Panc1 (cell line): ENCODE measurements at regions not wholly inside any gene's neighbourhood (a gene's known extent, or its start where the extent isn't known, plus 50 kb on each side); places are given as distances from the start of the nearest gene placed in this dataset.

Experiments used
- ATAC-seq: fragments of 200-7000 bp; cut with Tn5 transposase; 2 replicates; pipeline ENCODE4 v1.9.1; 2020; ENCODE audit warnings: mild to moderate bottlenecking, moderate library complexity
- BruUV-seq: library from RNA; stranded (reverse); fragments of 400-500 nt; replicated peaks from 2 replicates; lab custom pipeline; 2021; lab: Mats Ljungman, UMichigan
- CTCF ChIA-PET: fragments of 300-600 bp; sonication (Branson Sonifier 250); formaldehyde crosslinking; loops from one replicate; lab custom pipeline; 2022; ENCODE audit warnings: antibody characterized with exemption; lab: Charles Lee
- POLR2A ChIA-PET: fragments of 300-600 bp; sonication (Branson Sonifier 250); formaldehyde crosslinking; loops from one replicate; lab custom pipeline; 2022; ENCODE audit warnings: antibody characterized with exemption; lab: Charles Lee
- DNase-seq: peaks from one replicate; pipeline ENCODE4 v3.0.0-alpha.2; 2010; ENCODE audit warnings: low read depth, low spot score
- H3K27ac ChIP-seq: 2 replicates; pipeline ENCODE4 v1.5.1; 2011; ENCODE audit warnings: mild to moderate bottlenecking, low read length, inconsistent platforms
- H3K27me3 ChIP-seq: fragments of 200-500 bp; sonication (Bioruptor generic); 2 replicates; pipeline ENCODE4 v1.6.0; 2014; ENCODE audit warnings: low read length, inconsistent platforms; ENCODE audit not compliant: control insufficient read depth, insufficient read depth
- H3K36me3 ChIP-seq: fragments of 200-500 bp; sonication (Bioruptor generic); 2 replicates; pipeline ENCODE4 v1.5.1; 2014; ENCODE audit warnings: inconsistent platforms, mild to moderate bottlenecking, low read length, moderate library complexity; ENCODE audit not compliant: control insufficient read depth, insufficient read depth
- H3K4me1 ChIP-seq: 2 replicates; pipeline ENCODE4 v1.5.1; 2011; ENCODE audit warnings: inconsistent platforms, mild to moderate bottlenecking, low read length, moderate library complexity; ENCODE audit not compliant: control insufficient read depth, insufficient read depth
- H3K4me3 ChIP-seq, 2 experiments: 2 replicates each; pipeline ENCODE4 v1.5.1; 2011 to 2012; ENCODE audit warnings: low read depth in 2 of 2, low read length in 2 of 2, mild to moderate bottlenecking in 2 of 2, inconsistent platforms in 1 of 2, moderate library complexity in 1 of 2
- H3K9me3 ChIP-seq: fragments of 200-500 bp; sonication (Bioruptor generic); 2 replicates; pipeline ENCODE4 v1.5.1; 2014; ENCODE audit warnings: low read depth, mild to moderate bottlenecking, inconsistent platforms, low read length, moderate library complexity; ENCODE audit not compliant: control insufficient read depth, insufficient read depth
- CTCF ChIP-seq: fragments of 450-650 bp; IDR thresholded peaks from 2 replicates; pipeline ENCODE4 v1.5.1; 2017; ENCODE audit warnings: mild to moderate bottlenecking
- POLR2AphosphoS5 ChIP-seq: IDR thresholded peaks from 2 replicates; pipeline ENCODE4 v1.6.1; 2012; ENCODE audit warnings: mild to moderate bottlenecking, low read depth, low read length, moderate library complexity
- SIN3A ChIP-seq: IDR thresholded peaks from 2 replicates; pipeline ENCODE4 v1.6.1; 2012; ENCODE audit warnings: low read depth, mild to moderate bottlenecking, low read length, moderate library complexity, borderline replicate concordance; ENCODE audit not compliant: insufficient read depth
- TCF7L2 ChIP-seq: IDR thresholded peaks from 2 replicates; pipeline ENCODE4 v1.6.1; 2011; ENCODE audit warnings: mild to moderate bottlenecking, low read depth, low read length, inconsistent platforms
- in situ Hi-C: cut with HindIII; loops from 2 replicates; pipeline ENCODE4 v1.10.0; 2016; ENCODE audit warnings: low sequenced_read_pairs, low pct_unique_long_range_greater_than_20kb
- intact Hi-C: fragments of 100-400 bp; cut with micrococcal nuclease; formaldehyde crosslinking; loops from one replicate; pipeline ENCODE4 v1.10.0; 2022; ENCODE audit not compliant: unreplicated experiment
- TF ChIP-seq, protein P1 (sequence below), 2 experiments: IDR thresholded peaks; 2 replicates each; pipeline ENCODE4 v1.6.1; 2011 to 2012; ENCODE audit warnings: low read depth in 2 of 2, control low read depth in 1 of 2, low read length in 1 of 2, mild to moderate bottlenecking in 1 of 2, moderate library complexity in 1 of 2; ENCODE audit not compliant: insufficient read depth in 1 of 2

DNA sequence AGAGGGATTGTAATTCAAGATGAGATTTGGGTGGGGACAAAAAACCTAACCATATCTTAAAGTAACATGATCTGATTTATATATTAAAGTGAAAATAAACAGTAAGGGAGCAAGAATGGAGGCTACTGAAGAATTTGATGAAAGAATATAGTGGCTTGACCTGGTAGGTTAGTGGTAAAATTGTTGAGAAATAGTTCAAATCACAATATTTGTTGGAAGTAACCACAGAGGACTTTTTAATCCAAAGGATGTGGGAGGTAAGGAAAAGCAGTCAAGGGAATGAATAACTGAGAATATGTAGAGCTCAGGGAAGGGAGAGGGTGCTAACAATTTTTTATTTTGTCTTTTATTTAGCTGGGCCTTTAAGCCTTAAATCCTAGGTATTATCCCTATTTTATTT, 139.8 kb upstream of the HS3ST1 start:
- ATAC-seq (no peak), DNase-seq (no peak)
- Histone ChIP-seq H3K36me3 (no peaks in the 10 kb centered on the region), H3K4me1 (no peaks in the 10 kb centered on the region), H3K27ac (no peak overlapping the region), H3K27me3 (no peaks in the 10 kb centered on the region), H3K9me3 (no peaks in the 10 kb centered on the region), H3K4me3 (no peak overlapping the region)
- TF ChIP-seq, protein P1, sequence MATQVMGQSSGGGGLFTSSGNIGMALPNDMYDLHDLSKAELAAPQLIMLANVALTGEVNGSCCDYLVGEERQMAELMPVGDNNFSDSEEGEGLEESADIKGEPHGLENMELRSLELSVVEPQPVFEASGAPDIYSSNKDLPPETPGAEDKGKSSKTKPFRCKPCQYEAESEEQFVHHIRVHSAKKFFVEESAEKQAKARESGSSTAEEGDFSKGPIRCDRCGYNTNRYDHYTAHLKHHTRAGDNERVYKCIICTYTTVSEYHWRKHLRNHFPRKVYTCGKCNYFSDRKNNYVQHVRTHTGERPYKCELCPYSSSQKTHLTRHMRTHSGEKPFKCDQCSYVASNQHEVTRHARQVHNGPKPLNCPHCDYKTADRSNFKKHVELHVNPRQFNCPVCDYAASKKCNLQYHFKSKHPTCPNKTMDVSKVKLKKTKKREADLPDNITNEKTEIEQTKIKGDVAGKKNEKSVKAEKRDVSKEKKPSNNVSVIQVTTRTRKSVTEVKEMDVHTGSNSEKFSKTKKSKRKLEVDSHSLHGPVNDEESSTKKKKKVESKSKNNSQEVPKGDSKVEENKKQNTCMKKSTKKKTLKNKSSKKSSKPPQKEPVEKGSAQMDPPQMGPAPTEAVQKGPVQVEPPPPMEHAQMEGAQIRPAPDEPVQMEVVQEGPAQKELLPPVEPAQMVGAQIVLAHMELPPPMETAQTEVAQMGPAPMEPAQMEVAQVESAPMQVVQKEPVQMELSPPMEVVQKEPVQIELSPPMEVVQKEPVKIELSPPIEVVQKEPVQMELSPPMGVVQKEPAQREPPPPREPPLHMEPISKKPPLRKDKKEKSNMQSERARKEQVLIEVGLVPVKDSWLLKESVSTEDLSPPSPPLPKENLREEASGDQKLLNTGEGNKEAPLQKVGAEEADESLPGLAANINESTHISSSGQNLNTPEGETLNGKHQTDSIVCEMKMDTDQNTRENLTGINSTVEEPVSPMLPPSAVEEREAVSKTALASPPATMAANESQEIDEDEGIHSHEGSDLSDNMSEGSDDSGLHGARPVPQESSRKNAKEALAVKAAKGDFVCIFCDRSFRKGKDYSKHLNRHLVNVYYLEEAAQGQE (IDR thresholded peaks at IDR 0.05; ENCODE audit: insufficient read depth in 1 of 2, low read depth in 2 of 2, low read length in 1 of 2) = no peak
- no peak for TF ChIP-seq POLR2AphosphoS5
- no peak for TF ChIP-seq SIN3A
- TF ChIP-seq CTCF = no peak
- no peak for TF ChIP-seq TCF7L2
- ChIA-PET POLR2A (no interaction called here), CTCF (no interaction called here)
- no TSS peak for BruUV-seq
- intact Hi-C loops (no loop called here), in situ Hi-C loops (no loop called here)

GRCh38 chr4:11566444-11567022, 137.8 kb upstream of the HS3ST1 start:
- in situ Hi-C loops = no loop called here
- no peak for ATAC-seq
- H3K9me3 ChIP-seq = no peaks in the 10 kb centered on the region

More at GRCh38 chr4:11566444-11567022, 137.8 kb upstream of the HS3ST1 start:
- H3K27me3 ChIP-seq = no peaks in the 10 kb centered on the region
- POLR2A ChIA-PET = no interaction called here
- CTCF ChIA-PET = no interaction called here
- intact Hi-C loops = no loop called here
- H3K4me1 ChIP-seq = no peaks in the 10 kb centered on the region
- DNase-seq = no peak
- no TSS peak for BruUV-seq
- H3K4me3 ChIP-seq = no peak overlapping the region
- TF ChIP-seq TCF7L2 = no peak
- TF ChIP-seq SIN3A = no peak
- TF ChIP-seq, protein P1 (IDR thresholded peaks at IDR 0.05; ENCODE audit: insufficient read depth in 1 of 2, low read depth in 2 of 2, low read length in 1 of 2) = no peak
- no peak overlapping the region for H3K27ac ChIP-seq
- H3K36me3 ChIP-seq = no peaks in the 10 kb centered on the region
